ENCODE measurements at regions not wholly inside any gene's neighbourhood (a gene's known extent, or its start where the extent isn't known, plus 50 kb on each side); places are given as distances from the start of the nearest gene placed in this dataset.
"Not testable (repeated sequence)": the region's sequence is repeated elsewhere in the genome, so short reads cannot be mapped to it uniquely, and the experiment has no call there.

- DNase-seq: no peak
Observed at GRCh38 chr16:64287655-64288528, 834.0 kb downstream of the CDH11 start.

GRCh38 chr16:64282181-64282580 is 839.7 kb downstream of the CDH11 start:
- peak; percentile 61 for DNase-seq

- no peak for DNase-seq
Observed at GRCh38 chr16:64280317-64280716, 841.5 kb downstream of the CDH11 start.

- DNase-seq: no peak
Observed at GRCh38 chr16:64278196-64278595, 843.7 kb downstream of the CDH11 start.

- DNase-seq: no peak
Observed at GRCh38 chr16:64276646-64277045, 845.2 kb downstream of the CDH11 start.

- DNase-seq: no peak
Observed at GRCh38 chr16:64272028-64272427, 849.8 kb downstream of the CDH11 start.

GRCh38 chr16:64269756-64270155 is 852.1 kb downstream of the CDH11 start:
- no peak for DNase-seq

DNA sequence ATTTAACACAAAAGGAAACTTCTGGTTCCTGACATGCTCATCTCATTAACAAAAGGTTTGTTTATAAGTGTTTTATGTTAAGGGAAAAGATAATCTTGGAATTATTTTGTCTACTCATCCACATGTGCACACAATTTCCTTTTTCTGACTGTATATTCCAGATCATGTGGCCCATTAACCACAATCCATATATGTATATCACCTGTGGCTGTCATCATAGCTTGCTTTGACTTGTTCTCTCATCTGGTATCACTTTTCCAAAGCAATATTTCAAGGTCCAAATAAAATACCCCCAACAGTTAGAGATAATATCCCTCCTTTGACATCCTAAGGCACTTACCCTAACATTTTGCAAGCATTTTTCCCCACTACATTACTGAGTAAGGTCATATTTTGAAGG is 856.1 kb downstream of the CDH11 start:
- DNase-seq: no peak

DNA sequence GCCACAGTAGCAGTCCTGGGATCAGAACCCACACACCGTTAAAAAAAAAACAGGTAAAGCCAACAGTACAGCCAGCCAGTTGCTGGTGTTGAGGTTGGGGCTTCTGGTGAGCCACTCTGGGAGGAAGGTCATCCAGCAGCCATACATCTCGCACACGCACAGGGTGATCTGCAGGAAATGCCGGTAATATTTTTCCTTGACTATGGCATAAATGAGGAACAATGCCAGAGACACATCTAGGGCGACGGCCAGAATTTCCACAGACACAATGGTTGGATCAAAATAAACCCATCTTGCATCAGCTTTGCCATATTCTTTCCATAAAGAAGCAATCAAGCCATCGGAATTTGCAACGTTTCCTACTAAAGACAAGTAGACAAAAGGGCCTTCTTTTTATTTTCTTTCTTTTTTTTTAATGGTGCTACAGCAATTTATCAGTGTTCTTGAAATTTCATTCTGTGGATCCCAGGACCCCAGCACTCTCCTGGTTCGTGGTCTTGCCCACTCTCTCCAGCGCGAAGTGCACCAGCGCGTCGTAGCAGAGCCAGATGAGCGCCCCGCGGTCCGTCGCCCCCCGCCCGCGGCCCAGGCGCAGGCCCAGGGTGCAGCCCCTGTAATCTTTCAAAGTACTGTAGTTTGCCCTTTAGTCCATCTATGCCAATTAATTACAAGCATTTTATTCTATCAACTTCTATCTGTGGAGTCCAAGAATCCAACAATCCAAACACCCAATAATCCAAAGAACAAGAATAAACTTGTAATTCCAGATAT is 861.0 kb downstream of the CDH11 start:
- DNase-seq: not testable (repeated sequence)

DNA sequence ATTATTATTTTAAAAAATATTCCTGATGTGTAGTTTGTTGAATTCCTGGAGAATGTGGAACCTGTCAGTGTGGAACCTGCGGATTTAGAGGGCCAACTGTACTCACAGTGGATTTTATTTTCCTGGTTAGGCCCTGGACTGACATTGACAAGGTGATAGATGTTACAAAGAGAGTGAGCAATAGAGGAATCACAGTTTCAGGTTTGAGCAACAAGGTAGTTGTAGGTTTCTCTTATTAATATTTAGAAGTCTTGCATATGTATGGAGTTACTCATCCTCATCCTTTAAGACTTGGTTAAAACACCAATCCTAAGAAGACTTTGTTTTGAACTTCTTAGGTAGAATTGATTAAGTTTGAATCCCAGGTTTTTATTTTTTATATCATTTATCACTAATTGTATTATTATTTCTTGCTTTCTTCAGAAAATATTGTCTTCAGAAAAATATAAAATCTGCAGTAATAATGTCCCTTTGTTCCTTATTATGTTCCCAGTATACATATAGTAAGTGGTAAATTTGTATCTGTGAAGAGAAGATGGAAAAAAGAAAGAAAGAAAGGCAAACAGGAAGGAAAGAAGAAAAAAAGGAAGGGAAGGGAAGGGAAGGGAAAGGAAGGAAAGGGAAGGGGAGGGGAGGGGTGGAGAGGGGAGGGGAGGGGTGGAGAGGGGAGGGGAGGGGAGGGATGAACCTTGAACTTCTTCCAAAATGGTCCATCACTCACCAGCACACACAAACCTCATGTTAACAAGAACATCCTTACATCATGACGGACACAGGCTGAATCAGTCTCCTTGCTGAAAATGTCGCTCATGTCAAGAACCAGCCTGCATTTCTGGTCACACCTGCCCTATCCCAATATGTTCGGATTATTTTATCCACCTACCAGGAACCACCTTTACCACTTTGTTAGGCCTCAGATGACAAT is 867.2 kb downstream of the CDH11 start:
- no peak for DNase-seq

DNA sequence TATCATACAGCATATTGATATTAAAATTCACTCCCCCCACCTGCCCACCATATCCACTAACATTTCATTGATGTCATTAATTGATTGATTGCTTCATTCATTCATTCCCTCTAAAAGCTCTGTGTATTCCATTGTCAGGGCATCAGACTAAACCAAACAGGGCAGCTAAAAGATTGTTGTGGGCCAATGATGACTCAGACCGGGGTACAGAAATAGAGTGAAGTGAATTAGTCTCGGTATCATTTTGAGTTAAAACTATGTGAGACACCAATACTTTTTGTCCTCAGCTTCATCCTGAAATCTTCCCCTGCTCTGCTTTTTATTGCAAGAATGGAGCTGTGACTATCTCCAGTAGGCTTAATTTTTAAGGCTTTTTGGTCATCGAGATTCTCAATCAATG is 868.3 kb downstream of the CDH11 start:
- DNase-seq: no peak

DNA sequence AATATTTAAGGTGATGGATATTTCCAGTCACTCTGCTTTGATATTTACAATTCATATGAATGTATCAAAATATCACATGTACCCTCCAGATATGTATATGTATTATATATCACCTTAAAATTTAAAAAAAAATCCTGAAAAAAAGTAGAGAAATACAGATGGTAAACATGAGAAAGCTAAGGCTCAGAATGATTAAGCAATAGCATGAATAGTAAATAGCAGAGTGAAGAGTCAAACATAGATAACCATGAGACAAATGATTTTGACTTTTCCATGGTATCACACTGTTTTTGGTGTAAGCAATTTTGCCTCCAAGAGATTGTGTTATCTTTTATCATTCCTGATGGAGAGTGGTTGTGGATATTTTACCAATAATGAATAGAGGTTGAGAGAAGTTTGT is 868.8 kb downstream of the CDH11 start:
- no peak for DNase-seq

GRCh38 chr16:64251742-64252141 is 870.1 kb downstream of the CDH11 start:
- DNase-seq: no peak

GRCh38 chr16:64250866-64251265 is 871.0 kb downstream of the CDH11 start:
- DNase-seq: no peak

GRCh38 chr16:64242492-64242891 is 879.4 kb downstream of the CDH11 start:
- DNase-seq: no peak

- DNase-seq: no peak
Observed at GRCh38 chr16:64240586-64240985, 881.3 kb downstream of the CDH11 start.

DNA sequence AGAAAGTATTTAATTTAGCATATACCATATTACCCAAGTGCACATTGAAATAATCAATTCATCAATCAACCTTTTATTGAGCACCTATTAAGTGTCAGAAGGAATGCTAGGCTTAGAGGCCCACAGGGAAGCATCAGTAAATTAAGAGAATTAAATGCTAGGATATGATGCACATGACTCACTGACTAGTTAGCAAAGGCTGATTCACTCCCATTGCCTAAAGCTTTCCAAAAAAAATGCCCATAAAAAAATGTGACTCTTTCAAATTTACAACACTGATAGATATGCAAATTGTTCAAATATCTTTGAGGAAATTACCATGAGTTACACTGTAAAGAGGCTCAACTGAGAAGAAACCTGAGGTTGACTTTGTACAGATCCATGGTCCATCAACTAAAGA is 883.3 kb downstream of the CDH11 start:
- no peak for DNase-seq

DNA sequence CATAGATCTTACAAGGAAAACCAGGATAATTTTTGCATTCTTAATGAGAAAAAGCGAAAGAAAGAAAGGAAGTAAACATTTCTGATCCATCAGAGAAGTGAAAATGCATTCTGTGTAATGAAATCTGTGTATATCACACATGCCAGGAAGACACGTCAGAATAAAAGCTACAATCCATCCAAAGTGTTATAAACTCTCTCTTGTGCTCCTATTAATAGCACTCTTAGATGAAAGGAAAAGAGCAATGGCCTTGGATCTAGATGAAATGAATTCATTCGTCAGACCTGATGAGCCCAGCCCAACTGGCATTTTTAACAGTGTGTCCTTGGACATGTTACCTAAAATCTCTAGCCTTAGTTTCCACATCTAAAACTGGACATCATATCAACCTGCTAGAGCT is 885.5 kb downstream of the CDH11 start:
- DNase-seq: no peak

GRCh38 chr16:64234200-64234599 is 887.7 kb downstream of the CDH11 start:
- no peak for DNase-seq

DNA sequence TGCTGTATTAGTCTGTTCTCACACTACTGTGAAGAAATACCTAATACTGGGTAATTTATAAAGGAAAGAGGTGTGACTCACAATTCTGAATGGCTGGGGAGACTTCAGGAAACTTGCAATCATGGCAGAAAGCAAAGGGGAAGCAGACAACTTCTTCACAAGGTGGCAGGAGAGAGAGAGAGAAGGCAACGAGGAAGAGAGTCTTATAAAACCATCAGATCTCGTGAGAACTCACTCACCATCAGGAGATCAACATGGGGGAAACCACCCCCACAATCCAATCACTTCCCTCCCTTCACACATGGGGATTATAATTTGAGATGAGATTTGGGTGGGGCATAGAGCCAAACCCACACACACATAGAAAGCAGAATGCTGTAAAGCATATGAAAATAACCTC is 896.2 kb downstream of the CDH11 start:
- no peak for DNase-seq

DNA sequence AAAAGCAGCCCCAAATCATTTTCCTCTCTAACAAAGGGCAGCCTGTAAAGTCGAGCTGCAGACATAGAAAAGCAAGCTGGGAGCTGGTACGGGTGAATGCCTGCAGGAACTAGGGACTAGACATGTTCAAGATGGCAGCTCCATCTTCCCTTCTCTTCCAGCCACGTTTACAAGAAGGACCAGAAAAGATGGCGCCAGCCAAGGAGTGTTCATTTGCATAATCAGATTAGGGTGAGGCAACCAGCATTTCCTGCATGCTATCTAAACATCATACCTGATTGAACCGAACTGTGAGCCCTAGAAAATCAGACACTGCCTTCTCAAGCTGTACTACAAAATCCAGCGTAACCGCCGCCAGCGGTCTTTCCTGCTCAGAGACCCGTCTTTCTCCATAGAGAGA is 896.8 kb downstream of the CDH11 start:
- no peak for DNase-seq

- no peak for DNase-seq
Observed at GRCh38 chr16:64217789-64218535, 903.9 kb downstream of the CDH11 start.

Measured in NCI-H510A treated with DMSO at 0.1 percent for 48 hours (cell line).